Thyroid gland (tissue), 4 donors: ENCODE measurements at regions not wholly inside any gene's neighbourhood (a gene's known extent, or its start where the extent isn't known, plus 50 kb on each side); places are given as distances from the start of the nearest gene placed in this dataset.

Source experiments
- POLR2A ChIP-seq, 2 donors: fragments of 450-650 bp; IDR thresholded peaks; one replicate each; pipeline ENCODE4 v1.6.1; 2017; ENCODE audit warnings: antibody characterized with exemption in 2 of 2, mild to moderate bottlenecking in 2 of 2, moderate library complexity in 1 of 2
- TF ChIP-seq, protein P1 (sequence below), 6 experiments: fragments of 200-600 bp in 3 of 6; fragments of 450-650 bp in 3 of 6; sonication (generic) in 3 of 6; IDR thresholded peaks; one replicate each; pipeline ENCODE4 v1.5.1; 2016 to 2019; ENCODE audit warnings: antibody characterized with exemption in 6 of 6, mild to moderate bottlenecking in 2 of 6, inconsistent platforms in 1 of 6, moderate library complexity in 1 of 6

DNA sequence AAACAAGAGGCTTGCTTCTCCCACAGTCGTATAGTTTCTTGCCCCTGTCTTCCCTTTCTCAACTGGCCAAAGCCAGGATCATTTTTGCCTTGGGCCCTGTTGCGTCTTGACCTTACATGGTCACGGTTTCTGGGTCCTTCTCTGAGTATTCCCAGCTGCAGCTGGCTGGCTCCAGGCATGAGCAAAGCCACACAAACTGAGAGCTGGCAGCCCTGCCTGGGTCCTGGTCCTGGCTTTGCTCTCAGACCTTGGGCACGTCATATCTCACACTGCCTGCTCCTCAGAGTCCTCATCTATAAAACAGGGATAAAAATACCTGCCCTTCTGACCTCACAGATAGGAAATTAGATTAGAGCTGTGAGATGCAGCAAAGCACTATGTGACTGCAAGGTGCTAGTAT, 277.6 kb downstream of the CBLN1 start:
- TF ChIP-seq, protein P1, sequence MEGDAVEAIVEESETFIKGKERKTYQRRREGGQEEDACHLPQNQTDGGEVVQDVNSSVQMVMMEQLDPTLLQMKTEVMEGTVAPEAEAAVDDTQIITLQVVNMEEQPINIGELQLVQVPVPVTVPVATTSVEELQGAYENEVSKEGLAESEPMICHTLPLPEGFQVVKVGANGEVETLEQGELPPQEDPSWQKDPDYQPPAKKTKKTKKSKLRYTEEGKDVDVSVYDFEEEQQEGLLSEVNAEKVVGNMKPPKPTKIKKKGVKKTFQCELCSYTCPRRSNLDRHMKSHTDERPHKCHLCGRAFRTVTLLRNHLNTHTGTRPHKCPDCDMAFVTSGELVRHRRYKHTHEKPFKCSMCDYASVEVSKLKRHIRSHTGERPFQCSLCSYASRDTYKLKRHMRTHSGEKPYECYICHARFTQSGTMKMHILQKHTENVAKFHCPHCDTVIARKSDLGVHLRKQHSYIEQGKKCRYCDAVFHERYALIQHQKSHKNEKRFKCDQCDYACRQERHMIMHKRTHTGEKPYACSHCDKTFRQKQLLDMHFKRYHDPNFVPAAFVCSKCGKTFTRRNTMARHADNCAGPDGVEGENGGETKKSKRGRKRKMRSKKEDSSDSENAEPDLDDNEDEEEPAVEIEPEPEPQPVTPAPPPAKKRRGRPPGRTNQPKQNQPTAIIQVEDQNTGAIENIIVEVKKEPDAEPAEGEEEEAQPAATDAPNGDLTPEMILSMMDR (IDR thresholded peaks at IDR 0.05), result no peak
- TF ChIP-seq POLR2A (IDR thresholded peaks at IDR 0.05), result no peak
